SU-DHL-6 (cell line): ENCODE measurements at regions not wholly inside any gene's neighbourhood (a gene's known extent, or its start where the extent isn't known, plus 50 kb on each side); places are given as distances from the start of the nearest gene placed in this dataset.

Source experiments
- H2AFZ ChIP-seq: fragments of 200-600 bp; sonication (generic); 2 replicates; pipeline ENCODE4 v1.6.1; 2014; ENCODE audit warnings: low read depth, mild to moderate bottlenecking, moderate library complexity, mixed read lengths, antibody characterized with exemption, low read length; ENCODE audit not compliant: severe bottlenecking
- H3F3A ChIP-seq: fragments of 200-600 bp; shearing (Covaris generic); 2 replicates; pipeline ENCODE4 v1.6.0; 2016; ENCODE audit warnings: antibody characterized with exemption, mild to moderate bottlenecking; ENCODE audit not compliant: insufficient read depth
- H3K27ac ChIP-seq: fragments of 200-600 bp; sonication (generic); 2 replicates; pipeline ENCODE4 v1.5.1; 2016; ENCODE audit warnings: low read depth, mild to moderate bottlenecking, low read length, moderate library complexity, mixed read lengths
- H3K27me3 ChIP-seq: fragments of 200-600 bp; sonication (generic), shearing (Covaris generic); 2 replicates; pipeline ENCODE4 v1.6.0; 2014; ENCODE audit warnings: mild to moderate bottlenecking, low read length
- H3K36me3 ChIP-seq: fragments of 200-600 bp; sonication (generic); 2 replicates; pipeline ENCODE4 v1.6.1; 2014; ENCODE audit warnings: mild to moderate bottlenecking, low read length, mixed read lengths
- H3K4me2 ChIP-seq: fragments of 300-600, 200-600 bp; shearing (Covaris generic), sonication (generic); 2 replicates; pipeline ENCODE4 v1.6.0; 2014; ENCODE audit warnings: low read length, low read depth, mild to moderate bottlenecking; ENCODE audit not compliant: poor library complexity, severe bottlenecking
- H3K4me3 ChIP-seq: fragments of 200-600 bp; sonication (generic); 2 replicates; pipeline ENCODE4 v1.5.1; 2014; ENCODE audit warnings: antibody characterized with exemption, low read length, mild to moderate bottlenecking, mixed read lengths; ENCODE audit not compliant: insufficient read depth, poor library complexity, severe bottlenecking
- H3K79me2 ChIP-seq: fragments of 200-600 bp; sonication (generic); 2 replicates; pipeline ENCODE4 v1.6.1; 2014; ENCODE audit warnings: mild to moderate bottlenecking, low read length, moderate library complexity; ENCODE audit not compliant: insufficient read depth
- H3K9ac ChIP-seq: fragments of 200-600 bp; sonication (generic); 2 replicates; pipeline ENCODE4 v1.7.0; 2014; ENCODE audit warnings: mild to moderate bottlenecking, low read length
- H3K9me2 ChIP-seq: fragments of 200-600 bp; sonication (generic); replicated peaks from 2 replicates; pipeline ENCODE4 v1.6.1; 2014; ENCODE audit warnings: low read length; ENCODE audit not compliant: insufficient read depth
- H3K9me3 ChIP-seq: fragments of 200-600 bp; sonication (generic); 2 replicates; pipeline ENCODE4 v1.6.1; 2014; ENCODE audit warnings: low read length, mixed read lengths; ENCODE audit not compliant: insufficient read depth
- H4K20me1 ChIP-seq: fragments of 200-600 bp; sonication (generic); 2 replicates; pipeline ENCODE4 v1.6.1; 2014; ENCODE audit warnings: low read depth, mild to moderate bottlenecking, antibody characterized with exemption, low read length, moderate library complexity, mixed read lengths
- CTCF ChIP-seq: fragments of 200-600 bp; sonication (generic); IDR thresholded peaks from one replicate; pipeline ENCODE4 v1.5.1; 2017; ENCODE audit warnings: antibody characterized with exemption, mild to moderate bottlenecking, low read length, moderate library complexity; ENCODE audit not compliant: insufficient read depth, poor library complexity, severe bottlenecking
- EZH2phosphoT487 ChIP-seq: fragments of 200-600 bp; sonication (generic), shearing (Covaris generic); conservative IDR thresholded peaks from 2 replicates; pipeline ENCODE4 v1.6.1; 2018; ENCODE audit warnings: mild to moderate bottlenecking, antibody characterized with exemption, low read length, moderate library complexity, mixed read lengths

DNA sequence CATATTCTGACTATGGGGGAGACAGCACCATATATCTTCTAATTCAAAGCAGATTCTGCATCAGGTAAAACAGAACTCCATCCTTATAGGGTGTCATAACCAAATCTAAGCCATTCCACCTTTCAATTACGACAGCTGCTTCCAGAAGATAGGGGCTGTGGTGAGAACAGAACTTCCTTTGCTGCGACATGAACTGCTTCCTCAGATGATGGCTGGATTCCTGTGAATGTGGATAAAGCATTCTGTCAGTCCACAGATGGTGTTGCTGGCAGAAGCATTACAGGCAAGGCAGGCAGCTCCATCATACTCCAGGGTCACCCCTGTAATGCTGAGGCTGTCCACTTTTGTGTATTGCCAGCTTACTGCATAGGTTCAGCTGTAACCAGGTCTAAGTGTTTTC is 122.0 kb downstream of the GPCPD1 start:
- no peak overlapping the region for H2AFZ ChIP-seq
- no peaks in the 10 kb centered on the region for H3K79me2 ChIP-seq
- no peak for TF ChIP-seq CTCF
- no peak for TF ChIP-seq EZH2phosphoT487

GRCh38 chr20:5486377-5487054 is 124.3 kb downstream of the GPCPD1 start:
- Histone ChIP-seq H3K9me2 (no peaks in the 10 kb centered on the region), H3K9me3 (no peaks in the 10 kb centered on the region), H4K20me1 (no peaks in the 10 kb centered on the region), H3K36me3 (no peaks in the 10 kb centered on the region), H3K9ac (no peak overlapping the region), H3K27me3 (no peaks in the 10 kb centered on the region), H3K79me2 (no peaks in the 10 kb centered on the region), H2AFZ (no peak overlapping the region), H3K4me2 (no peak overlapping the region), H3F3A (no peaks in the 10 kb centered on the region), H3K27ac (no peak overlapping the region), H3K4me3 (no peak overlapping the region)
- TF ChIP-seq EZH2phosphoT487 (no peak), CTCF (no peak)

More for the DNA sequence above, 122.0 kb downstream of the GPCPD1 start:
- Histone ChIP-seq H3K27me3 (no peaks in the 10 kb centered on the region), H3K4me2 (no peak overlapping the region), H3K27ac (no peak overlapping the region), H3F3A (no peaks in the 10 kb centered on the region), H3K36me3 (no peaks in the 10 kb centered on the region), H3K9me2 (no peaks in the 10 kb centered on the region), H3K9ac (no peak overlapping the region), H3K9me3 (no peaks in the 10 kb centered on the region), H3K4me3 (no peak overlapping the region), H4K20me1 (no peaks in the 10 kb centered on the region)

DNA sequence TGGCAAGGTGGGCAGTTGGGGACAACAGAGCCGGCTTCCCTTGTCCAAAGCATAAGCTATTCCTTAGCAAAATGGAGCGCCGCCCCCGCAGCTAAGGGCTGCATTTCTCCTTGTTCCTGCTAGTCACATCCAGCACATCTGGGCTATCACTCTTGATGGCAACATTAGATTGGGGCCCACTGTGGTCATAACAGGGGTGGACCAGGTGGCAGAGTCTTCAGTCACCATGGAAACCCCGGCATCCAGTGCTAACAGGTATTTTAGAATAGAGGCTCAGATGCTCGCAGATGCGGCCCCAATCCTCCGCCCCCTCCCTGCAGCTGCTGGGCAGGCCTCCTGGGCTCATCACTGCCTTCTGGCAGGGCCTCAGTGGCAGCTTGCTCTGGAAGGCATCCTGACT is 125.9 kb downstream of the GPCPD1 start:
- Histone ChIP-seq H3K27me3 (no peaks in the 10 kb centered on the region), H3K9me3 (no peaks in the 10 kb centered on the region), H3K9ac (no peak overlapping the region), H3K4me2 (no peak overlapping the region), H4K20me1 (no peaks in the 10 kb centered on the region), H2AFZ (no peak overlapping the region), H3F3A (no peaks in the 10 kb centered on the region), H3K27ac (no peak overlapping the region), H3K36me3 (no peaks in the 10 kb centered on the region), H3K9me2 (no peaks in the 10 kb centered on the region), H3K4me3 (no peak overlapping the region), H3K79me2 (no peaks in the 10 kb centered on the region)
- TF ChIP-seq EZH2phosphoT487, result no peak
- TF ChIP-seq CTCF, result no peak
